PC-9 (cell line): ENCODE measurements at regions not wholly inside any gene's neighbourhood (a gene's known extent, or its start where the extent isn't known, plus 50 kb on each side); places are given as distances from the start of the nearest gene placed in this dataset.

Experiments used
- BruUV-seq: library from RNA; stranded (reverse); fragments of 400-500 nt; replicated peaks from 2 replicates; lab custom pipeline; 2021; lab: Mats Ljungman, UMichigan
- CTCF ChIA-PET: fragments of 300-600 bp; sonication (Branson Sonifier 250); formaldehyde crosslinking; loops from one replicate; lab custom pipeline; 2022; ENCODE audit warnings: antibody characterized with exemption; lab: Charles Lee
- POLR2A ChIA-PET: fragments of 300-600 bp; sonication (Branson Sonifier 250); formaldehyde crosslinking; loops from one replicate; lab custom pipeline; 2022; ENCODE audit warnings: antibody characterized with exemption; ENCODE audit not compliant: unreplicated experiment; lab: Charles Lee
- DNase-seq, 2 experiments: peaks; one replicate each; pipeline versions ENCODE4 v3.0.0 to v3.0.0-alpha.2; 2015 to 2022; ENCODE audit warnings: mixed read lengths in 1 of 2
- H2AFZ ChIP-seq: fragments of 200-600 bp; sonication (generic); 2 replicates; pipeline ENCODE4 v1.8.1; 2017; ENCODE audit warnings: antibody characterized with exemption
- H3F3A ChIP-seq: fragments of 200-600 bp; sonication (generic); 2 replicates; pipeline ENCODE4 v1.8.1; 2017; ENCODE audit warnings: antibody characterized with exemption, mild to moderate bottlenecking, low read depth; ENCODE audit not compliant: insufficient read depth
- H3K27ac ChIP-seq: fragments of 200-600 bp; sonication (generic); 2 replicates; pipeline ENCODE4 v1.6.1; 2016; ENCODE audit warnings: mixed run types
- H3K27me3 ChIP-seq: fragments of 200-600 bp; sonication (generic); 2 replicates; pipeline ENCODE4 v1.6.1; 2016; ENCODE audit warnings: low read depth, mixed run types; ENCODE audit not compliant: insufficient read depth
- H3K36me3 ChIP-seq: fragments of 200-600 bp; sonication (generic); 2 replicates; pipeline ENCODE4 v1.6.1; 2016; ENCODE audit warnings: low read depth, mixed run types
- H3K4me1 ChIP-seq: fragments of 200-600 bp; sonication (generic); replicated peaks from 2 replicates; pipeline ENCODE4 v1.6.1; 2016; ENCODE audit warnings: mixed run types; ENCODE audit not compliant: insufficient read depth
- H3K4me2 ChIP-seq: fragments of 200-600 bp; sonication (generic); 2 replicates; pipeline ENCODE4 v1.6.1; 2017; ENCODE audit warnings: mixed run types
- H3K4me3 ChIP-seq: fragments of 200-600 bp; sonication (generic); 2 replicates; pipeline ENCODE4 v1.6.1; 2016; ENCODE audit warnings: mixed run types
- H3K79me2 ChIP-seq: fragments of 200-600 bp; sonication (generic); 2 replicates; pipeline ENCODE4 v1.6.1; 2017; ENCODE audit warnings: low read depth, mixed run types
- H3K9me2 ChIP-seq: fragments of 200-600 bp; sonication (generic); 2 replicates; pipeline ENCODE4 v1.8.1; 2017; ENCODE audit warnings: mild to moderate bottlenecking; ENCODE audit not compliant: insufficient read depth
- H3K9me3 ChIP-seq: fragments of 200-600 bp; sonication (generic); 2 replicates; pipeline ENCODE4 v1.8.1; 2016; ENCODE audit warnings: low read depth; ENCODE audit not compliant: insufficient read depth
- H4K20me1 ChIP-seq: fragments of 200-600 bp; sonication (generic); 2 replicates; pipeline ENCODE4 v1.8.1; 2017; ENCODE audit not compliant: insufficient read depth
- EZH2 ChIP-seq: fragments of 200-600 bp; sonication (generic); IDR thresholded peaks from 2 replicates; pipeline ENCODE4 v1.8.0; 2017; ENCODE audit warnings: antibody characterized with exemption, low read depth
- intact Hi-C: fragments of 100-400 bp; cut with micrococcal nuclease; formaldehyde crosslinking; loops from one replicate; pipeline ENCODE4 v1.10.0; 2022; ENCODE audit not compliant: unreplicated experiment
- TF ChIP-seq, protein P1 (sequence below): fragments of 200-600 bp; sonication (generic); conservative IDR thresholded peaks from 2 replicates; pipeline ENCODE4 v1.6.1; 2017; ENCODE audit warnings: mixed run types, antibody characterized with exemption, mild to moderate bottlenecking, moderate library complexity

DNA sequence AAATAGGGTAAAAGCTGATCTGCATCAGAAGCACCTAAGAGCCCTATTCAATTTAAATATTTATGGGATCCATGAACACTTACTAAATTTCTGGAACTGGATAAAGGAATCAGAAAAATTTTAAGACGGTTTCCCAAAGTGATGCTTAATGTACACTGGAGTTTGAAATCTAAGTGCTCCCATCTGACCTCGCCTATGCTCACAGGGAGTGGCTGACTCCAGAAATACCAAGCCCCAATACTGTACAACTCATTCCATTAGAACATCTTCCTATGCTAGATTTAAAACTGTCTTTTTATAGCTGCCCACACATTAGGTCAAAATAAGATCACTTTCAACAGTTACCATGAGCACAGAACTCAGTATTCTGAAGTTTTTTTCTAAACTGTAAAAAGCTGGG is 1214.6 kb downstream of the CDH11 start:
- TF ChIP-seq, protein P1, sequence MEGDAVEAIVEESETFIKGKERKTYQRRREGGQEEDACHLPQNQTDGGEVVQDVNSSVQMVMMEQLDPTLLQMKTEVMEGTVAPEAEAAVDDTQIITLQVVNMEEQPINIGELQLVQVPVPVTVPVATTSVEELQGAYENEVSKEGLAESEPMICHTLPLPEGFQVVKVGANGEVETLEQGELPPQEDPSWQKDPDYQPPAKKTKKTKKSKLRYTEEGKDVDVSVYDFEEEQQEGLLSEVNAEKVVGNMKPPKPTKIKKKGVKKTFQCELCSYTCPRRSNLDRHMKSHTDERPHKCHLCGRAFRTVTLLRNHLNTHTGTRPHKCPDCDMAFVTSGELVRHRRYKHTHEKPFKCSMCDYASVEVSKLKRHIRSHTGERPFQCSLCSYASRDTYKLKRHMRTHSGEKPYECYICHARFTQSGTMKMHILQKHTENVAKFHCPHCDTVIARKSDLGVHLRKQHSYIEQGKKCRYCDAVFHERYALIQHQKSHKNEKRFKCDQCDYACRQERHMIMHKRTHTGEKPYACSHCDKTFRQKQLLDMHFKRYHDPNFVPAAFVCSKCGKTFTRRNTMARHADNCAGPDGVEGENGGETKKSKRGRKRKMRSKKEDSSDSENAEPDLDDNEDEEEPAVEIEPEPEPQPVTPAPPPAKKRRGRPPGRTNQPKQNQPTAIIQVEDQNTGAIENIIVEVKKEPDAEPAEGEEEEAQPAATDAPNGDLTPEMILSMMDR: no peak
- no peak for TF ChIP-seq EZH2
- intact Hi-C loops: no loop called here
- POLR2A ChIA-PET: no interaction called here
- H2AFZ ChIP-seq: no peak overlapping the region
- no peaks in the 10 kb centered on the region for H3K79me2 ChIP-seq
- no TSS peak for BruUV-seq
- no peaks in the 10 kb centered on the region for H4K20me1 ChIP-seq
- CTCF ChIA-PET: no interaction called here
- DNase-seq: no peak
- no peak overlapping the region for H3K27ac ChIP-seq
- no peaks in the 10 kb centered on the region for H3F3A ChIP-seq
- no peak overlapping the region for H3K4me2 ChIP-seq
- H3K9me3 ChIP-seq: no peaks in the 10 kb centered on the region
- no peak overlapping the region for H3K4me3 ChIP-seq
- no peaks in the 10 kb centered on the region for H3K4me1 ChIP-seq
- H3K36me3 ChIP-seq: no peaks in the 10 kb centered on the region
- H3K27me3 ChIP-seq: no peaks in the 10 kb centered on the region
- H3K9me2 ChIP-seq: no peaks in the 10 kb centered on the region

GRCh38 chr16:63904930-63905329 is 1216.9 kb downstream of the CDH11 start:
- H4K20me1 ChIP-seq: no peaks in the 10 kb centered on the region; the same call in 1 of the 2 replicates
- CTCF ChIA-PET: no interaction called here
- no peak overlapping the region for H3K27ac ChIP-seq
- H3K4me2 ChIP-seq: no peak overlapping the region
- H3K9me2 ChIP-seq: no peaks in the 10 kb centered on the region
- no peaks in the 10 kb centered on the region for H3F3A ChIP-seq
- H3K27me3 ChIP-seq: no peaks in the 10 kb centered on the region
- DNase-seq: no peak
- TF ChIP-seq, protein P1: no peak
- no peak for TF ChIP-seq EZH2
- no peaks in the 10 kb centered on the region for H3K79me2 ChIP-seq
- intact Hi-C loops: no loop called here
- H2AFZ ChIP-seq: no peak overlapping the region
- BruUV-seq: no TSS peak
- POLR2A ChIA-PET: no interaction called here
- no peak overlapping the region for H3K4me3 ChIP-seq
- no peaks in the 10 kb centered on the region for H3K4me1 ChIP-seq
- no peaks in the 10 kb centered on the region for H3K9me3 ChIP-seq
- no peaks in the 10 kb centered on the region for H3K36me3 ChIP-seq

- Histone ChIP-seq H3K9me3 (no peaks in the 10 kb centered on the region), H3K4me1 (no peaks in the 10 kb centered on the region), H3K4me2 (no peak overlapping the region), H3F3A (no peaks in the 10 kb centered on the region), H3K27me3 (no peaks in the 10 kb centered on the region), H4K20me1 (no peaks in the 10 kb centered on the region; the same call in 1 of the 2 replicates), H3K27ac (no peak overlapping the region), H3K36me3 (no peaks in the 10 kb centered on the region), H3K9me2 (no peaks in the 10 kb centered on the region), H3K79me2 (no peaks in the 10 kb centered on the region), H3K4me3 (no peak overlapping the region), H2AFZ (no peak overlapping the region)
- no TSS peak for BruUV-seq
- ChIA-PET POLR2A (no interaction called here), CTCF (no interaction called here)
- TF ChIP-seq, protein P1: no peak
- no peak for TF ChIP-seq EZH2
- intact Hi-C loops: no loop called here
- no peak for DNase-seq
Observed at GRCh38 chr16:63904182-63904581, 1217.7 kb downstream of the CDH11 start.
